Activated CD4-positive, CD25-positive, alpha-beta regulatory T cell treated with anti-CD3 and anti-CD28 coated beads, Interleukin-2, amount 50 U/mL, for 24 hours (primary cell): ENCODE measurements at regions not wholly inside any gene's neighbourhood (a gene's known extent, or its start where the extent isn't known, plus 50 kb on each side); places are given as distances from the start of the nearest gene placed in this dataset.
"Not testable (repeated sequence)": the region's sequence is repeated elsewhere in the genome, so short reads cannot be mapped to it uniquely, and the experiment has no call there.

ENCODE experiments used
- ATAC-seq, 2 donors: fragments of 150-1000 bp; cut with Tn5 transposase; one replicate each; pipeline ENCODE4 v1.10.0; 2021; ENCODE audit warnings: mild to moderate bottlenecking in 1 of 2, moderate library complexity in 1 of 2

DNA sequence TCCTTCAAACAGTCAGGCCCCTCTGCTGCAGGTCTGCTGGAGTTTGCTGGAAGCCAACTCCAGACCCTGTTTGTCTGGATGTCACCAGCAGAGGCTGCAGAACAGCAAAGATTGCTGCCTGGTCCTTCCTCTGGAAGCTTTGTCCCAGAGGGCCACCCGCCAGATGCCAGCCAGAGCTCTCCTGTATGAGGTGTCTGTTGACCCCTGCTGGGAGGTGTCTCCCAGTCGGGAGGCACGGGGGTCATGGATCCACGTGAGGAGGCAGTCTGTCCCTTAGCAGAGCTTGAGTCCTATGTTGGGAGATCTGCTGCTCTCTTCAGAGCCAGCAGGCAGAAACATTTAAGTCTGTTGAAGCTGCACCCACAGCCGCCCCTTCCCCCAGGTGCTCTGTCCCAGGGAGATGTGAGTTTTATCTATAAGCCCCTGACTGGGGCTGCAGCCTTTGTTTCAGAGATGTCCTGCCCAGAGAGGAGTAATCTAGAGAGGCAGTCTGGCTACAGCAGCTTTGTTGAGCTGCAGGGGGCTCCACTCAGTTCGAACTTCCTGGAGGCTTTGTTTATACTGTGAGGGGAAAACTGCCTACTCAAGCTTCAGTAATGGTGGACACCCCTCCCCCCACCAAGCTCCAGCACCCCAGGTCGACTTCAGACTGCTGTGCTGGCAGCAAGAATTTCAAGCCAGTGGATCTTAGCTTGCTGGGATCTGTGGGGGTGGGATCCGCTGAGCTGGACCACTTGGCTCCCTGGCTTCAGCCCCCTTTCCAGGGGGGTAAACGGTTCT lies 72.1 kb downstream of the OGFRL1 start:
- not testable (repeated sequence) for ATAC-seq

DNA sequence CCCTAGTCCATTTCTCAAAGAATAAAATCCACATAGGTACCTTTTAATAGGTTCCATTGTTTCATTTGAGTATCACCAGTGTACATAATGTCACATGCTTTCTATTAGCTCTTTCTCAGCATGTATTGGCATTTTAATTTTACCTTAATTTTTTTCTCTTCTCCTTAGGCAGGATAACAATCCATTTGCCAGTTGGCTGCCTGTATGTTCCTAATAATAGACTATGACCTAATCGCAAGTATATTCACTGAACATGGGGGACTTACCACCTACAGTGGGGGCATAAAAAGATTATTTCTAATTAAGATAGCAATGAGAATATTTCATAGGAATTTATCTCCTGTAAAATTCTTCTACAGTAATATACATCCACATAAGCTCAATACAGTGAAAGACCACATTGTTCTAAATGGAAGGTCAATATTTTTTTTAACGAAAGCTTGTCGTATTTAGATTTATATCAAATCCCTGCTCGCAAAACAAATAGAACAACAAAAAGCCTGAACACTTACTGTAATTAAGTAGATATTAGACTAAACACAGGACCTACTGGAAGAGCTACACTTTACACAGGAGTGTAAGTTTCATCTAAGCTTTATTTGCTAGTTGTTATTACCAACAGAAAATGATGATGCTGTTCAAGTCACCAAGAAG lies 76.4 kb downstream of the OGFRL1 start:
- no peak for ATAC-seq

DNA sequence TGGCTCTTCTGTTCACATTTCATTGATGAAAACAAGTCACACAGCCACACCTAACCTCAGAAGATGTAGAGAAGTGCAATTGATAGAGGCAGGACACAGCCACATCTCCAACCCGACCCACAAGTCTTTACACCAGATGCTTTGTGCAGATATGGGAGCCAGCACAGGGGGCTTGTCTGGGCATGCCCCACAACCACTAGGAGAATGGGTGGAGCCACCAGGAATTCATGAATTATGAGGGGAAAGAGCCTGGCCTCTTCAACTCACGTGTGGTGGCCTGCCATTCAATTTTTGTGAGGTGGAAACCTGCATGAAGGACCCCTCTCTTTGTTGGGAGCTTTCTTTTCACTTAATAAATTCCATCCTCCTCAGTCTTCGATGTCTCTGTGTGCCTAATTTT lies 79.1 kb downstream of the OGFRL1 start:
- no peak for ATAC-seq

DNA sequence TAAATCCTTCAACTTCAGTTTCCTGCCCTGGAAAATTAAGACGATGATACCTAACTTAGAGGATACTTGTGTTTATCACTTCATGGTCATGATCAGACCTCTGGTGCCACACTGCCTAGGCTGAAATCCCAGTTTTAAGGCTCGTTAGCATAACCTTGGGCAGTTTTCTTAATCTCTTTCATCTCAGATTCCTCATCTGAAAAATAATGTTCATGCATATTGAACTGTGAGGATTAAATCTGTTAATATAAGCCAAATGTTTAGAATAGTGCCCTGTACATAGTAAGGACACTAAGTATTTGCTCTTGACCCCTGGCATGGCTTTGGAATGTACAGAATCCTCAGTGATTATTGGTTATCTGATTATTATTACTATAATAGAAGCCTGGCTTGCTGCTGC lies 79.7 kb downstream of the OGFRL1 start:
- no peak for ATAC-seq

DNA sequence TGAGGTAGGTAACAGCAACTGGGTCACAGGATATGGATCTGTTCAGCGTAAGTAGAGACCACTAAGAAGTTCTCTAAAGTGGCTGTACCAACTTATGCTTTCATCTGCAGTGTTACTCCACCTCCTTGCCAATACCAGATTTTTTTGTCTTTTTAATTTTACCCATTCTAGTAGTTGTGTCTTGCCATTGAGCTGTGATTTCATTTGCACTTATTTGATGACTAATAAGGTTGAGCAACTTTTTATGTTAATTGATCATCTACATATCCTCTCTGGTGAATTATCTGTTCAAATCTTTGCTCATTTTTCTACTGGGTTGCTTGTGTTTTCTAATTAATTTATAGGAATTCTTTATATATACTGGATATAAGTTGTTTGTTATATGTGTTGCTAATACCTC lies 82.9 kb downstream of the OGFRL1 start:
- no peak for ATAC-seq

DNA sequence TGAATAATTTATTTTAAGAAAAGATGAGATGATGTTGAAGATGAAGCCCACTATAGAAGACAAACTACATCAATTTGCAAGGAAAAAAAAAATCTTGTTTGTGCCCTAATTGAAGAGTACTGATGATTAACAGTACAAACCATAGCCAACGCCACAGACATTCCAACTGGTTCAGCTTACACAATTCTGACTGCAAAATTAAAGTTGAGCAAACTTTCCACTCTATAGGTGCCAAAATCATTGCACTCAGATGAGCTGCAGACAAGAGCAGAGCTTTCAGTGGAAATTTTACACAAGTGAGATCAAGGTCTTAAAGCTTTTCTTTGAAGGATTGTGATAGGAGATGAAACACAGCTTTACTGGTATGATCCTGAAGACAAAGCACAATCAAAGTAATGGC lies 85.3 kb downstream of the OGFRL1 start:
- ATAC-seq, result no peak

DNA sequence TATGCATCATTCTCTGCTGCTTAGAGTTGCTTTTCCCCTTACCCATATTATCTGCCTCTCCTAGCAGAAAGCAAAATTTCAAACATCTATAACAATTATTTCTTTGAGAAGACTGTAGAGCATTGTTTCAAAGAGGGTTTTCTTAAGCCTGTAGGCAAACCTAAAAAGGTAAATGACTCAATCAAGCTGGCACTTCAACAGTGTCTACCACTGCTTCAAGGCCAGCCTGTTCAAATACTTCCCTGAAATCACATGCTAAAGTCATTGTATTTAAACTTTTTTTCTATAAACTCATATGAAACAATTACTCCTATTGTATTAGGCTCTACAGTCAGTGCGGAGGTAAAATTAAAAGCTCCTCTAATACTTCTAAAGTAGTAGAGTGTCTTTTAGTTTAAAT lies 87.1 kb downstream of the OGFRL1 start:
- no peak for ATAC-seq

DNA sequence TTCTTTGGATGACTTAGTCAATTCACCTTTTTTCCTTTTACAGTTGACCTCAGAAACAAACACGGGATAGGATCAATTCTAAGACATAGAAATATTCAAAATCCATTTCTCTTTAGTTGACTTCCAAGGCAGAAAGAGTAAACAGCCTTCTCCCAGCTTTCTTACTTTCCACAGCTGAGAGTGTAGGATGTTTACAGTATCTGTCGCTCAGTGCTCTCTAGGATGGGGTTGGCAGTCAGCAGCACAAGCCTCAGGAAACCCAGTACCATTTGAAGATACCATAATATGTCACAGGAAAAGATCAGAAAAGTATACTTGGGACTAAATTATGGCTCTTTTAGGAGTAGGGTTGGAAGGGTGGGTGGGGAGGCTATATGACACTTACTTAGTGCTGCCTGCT lies 88.2 kb downstream of the OGFRL1 start:
- ATAC-seq, result no peak

DNA sequence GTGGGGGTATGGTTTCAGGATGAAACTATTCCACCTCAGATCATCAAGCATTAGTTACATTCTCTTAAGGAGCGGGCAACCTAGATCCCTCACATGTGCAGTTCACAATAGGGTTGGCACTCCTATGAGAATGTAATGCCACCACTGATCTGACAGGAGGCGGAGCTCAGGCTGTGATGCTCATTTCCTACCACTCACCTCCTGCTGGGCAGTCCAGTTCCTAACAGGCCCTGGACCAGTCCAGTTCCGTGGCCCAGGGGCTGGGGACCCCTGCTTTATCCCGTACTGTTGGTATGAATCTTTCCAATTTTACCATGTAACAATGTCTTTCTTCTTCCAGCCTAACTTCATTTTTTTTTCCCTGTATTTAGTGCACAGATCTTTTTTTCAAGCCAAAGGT lies 94.9 kb downstream of the OGFRL1 start:
- no peak for ATAC-seq

DNA sequence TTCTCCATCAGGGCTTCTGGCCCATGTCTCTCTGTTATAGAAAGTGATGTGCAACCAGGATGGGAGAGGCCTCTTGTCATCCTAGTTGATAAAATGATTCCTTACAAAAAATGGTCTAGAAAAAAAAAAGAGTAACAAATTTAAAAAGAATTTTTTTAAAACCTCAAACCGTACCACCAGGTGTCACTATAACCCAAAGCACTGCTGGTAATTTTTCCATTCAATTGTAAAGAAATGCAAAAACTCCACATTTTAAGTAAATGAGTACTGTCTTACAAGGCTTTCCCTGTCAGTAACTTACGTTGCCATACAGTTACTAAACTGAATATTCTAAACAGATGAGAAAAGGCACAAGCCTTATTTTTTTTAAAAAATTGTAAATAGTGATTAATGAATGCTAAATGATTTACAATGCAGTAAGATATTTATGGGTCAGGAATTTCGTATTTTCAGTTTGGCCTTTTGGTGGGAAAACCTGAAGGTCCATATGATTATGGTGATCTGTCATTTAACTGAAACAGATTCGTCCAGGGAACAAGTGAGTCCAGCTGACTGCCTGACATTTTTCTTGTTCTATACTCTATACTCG lies 95.4 kb downstream of the OGFRL1 start:
- ATAC-seq, result no peak

DNA sequence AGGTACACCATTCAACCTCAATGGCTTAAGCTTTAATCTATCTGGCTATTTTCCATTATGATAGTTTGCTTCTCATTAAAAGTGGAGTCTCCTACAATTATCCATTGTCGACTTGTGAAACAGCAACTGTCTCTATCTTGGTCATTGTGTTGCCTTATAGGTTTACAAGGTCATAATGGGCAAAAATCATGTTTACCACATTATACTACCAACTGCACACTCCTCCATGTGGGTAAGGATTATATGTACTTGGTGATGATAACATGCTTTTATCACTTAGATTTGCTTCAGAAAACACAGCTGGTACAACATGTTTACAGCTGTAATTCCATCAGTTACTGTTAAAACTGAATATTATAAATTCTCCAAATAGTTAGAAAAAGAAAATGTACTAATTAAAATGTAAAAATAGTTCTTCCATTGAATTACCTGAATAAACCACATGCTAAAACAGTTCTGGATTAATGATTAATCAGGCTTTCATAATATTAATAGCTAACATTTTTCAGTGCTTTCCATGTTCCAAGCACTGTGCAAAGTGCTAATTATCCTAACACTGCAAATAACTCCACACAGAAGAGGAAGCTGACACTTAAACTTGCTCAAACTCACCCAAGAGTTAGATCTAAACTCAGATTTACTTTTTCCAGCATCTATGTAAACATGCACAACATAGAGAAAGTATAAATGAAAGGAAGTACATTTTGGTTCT lies 96.7 kb downstream of the OGFRL1 start:
- ATAC-seq, result no peak

DNA sequence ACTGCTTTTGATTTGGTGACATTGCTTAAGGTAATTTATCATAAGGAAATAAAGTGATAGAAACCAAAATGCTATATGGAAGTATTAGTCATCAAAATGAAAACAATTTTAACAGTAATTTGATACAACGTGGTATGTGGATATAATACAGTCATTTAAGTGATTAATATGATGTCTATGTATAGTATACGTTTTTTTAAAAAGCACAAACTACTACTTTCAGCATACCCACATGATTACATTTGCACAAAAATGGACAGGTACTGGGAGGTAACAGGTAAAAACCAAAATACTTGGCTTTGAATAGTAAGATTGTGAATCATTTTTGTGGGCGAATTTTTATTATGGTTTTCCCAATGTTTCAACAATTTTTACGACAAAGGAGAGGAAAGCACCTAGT lies 97.6 kb downstream of the OGFRL1 start:
- ATAC-seq, result no peak

DNA sequence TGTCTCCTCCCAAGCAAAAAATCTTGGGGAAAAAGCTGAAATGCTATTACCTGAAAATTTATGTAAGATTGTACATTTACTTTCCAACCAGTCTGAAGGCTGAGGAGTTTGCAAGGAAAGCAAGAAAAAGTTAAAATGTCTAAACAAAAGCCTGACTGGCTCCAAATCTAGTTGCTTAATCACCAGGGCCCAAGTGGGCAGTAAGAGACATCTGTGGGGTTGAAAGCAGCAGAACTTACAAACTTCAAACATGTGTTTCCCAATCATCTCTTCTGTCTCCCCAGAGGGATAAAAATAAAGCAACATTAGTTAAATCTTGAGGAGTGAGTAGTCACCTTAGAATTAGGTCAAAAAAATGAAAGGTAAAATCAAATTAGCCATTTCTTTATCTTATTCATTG lies 98.6 kb downstream of the OGFRL1 start:
- ATAC-seq, result no peak

DNA sequence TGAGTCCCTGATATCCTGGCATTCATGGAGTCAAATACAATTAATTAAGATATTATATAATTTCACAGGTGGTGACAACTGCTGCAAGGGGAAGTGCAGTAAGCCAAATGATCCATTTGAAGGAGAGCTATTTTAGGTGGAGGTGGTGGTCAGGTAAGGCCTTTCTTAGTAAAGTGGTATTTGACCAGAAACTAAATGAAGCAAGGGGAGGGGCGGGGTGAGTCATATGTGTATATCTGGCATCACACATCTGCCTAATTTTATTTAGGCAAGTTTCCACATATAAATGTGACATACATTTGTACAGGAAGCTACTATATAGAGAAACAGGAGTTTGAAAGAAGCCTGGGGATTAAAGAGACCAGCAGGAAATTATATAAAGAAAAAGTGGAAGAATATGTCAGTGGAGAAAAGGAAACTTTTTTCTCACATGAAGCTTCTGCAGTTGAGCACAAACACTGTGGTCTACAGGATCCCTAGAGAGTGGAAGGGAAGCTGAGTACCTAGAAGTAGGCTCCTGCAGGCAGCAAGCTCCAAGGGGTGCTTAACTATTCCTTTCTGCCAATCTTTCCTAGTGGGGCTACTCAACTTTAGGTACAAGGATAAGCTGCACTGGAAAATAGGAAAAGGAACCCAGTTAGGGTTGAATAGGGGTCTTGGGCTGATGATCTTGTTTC lies 99.6 kb downstream of the OGFRL1 start:
- no peak for ATAC-seq

DNA sequence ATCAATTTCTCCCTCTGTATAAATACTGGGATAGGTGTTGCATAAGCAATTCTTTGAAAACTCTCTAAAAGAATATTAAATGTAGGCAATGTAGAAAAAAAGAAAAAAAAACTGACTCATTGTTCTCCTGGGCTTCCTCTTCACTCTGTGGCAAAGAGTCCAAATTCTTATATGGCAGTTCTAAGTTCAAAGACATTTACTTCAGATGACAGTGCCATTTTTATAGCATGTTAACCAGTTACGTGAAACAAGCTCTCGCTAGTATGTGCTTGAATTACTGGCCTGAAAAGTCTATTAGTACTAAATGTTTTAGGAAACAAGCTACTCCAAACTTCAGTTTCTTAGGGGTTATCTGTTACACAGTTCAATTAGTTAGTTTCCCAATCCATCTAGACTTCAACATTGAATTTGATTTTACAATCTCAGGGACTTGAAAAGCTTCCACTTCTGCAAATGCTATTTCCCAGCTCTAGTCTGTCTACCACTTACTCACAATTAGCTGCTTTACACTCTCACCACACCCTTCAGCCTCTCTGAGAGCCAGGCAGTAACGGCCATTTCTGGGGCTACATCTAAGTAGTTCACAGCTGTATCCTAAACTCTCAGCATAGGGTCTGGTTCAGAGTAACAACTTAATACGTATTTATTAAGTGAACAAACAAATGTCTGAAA lies 100.4 kb downstream of the OGFRL1 start:
- ATAC-seq, result no peak

DNA sequence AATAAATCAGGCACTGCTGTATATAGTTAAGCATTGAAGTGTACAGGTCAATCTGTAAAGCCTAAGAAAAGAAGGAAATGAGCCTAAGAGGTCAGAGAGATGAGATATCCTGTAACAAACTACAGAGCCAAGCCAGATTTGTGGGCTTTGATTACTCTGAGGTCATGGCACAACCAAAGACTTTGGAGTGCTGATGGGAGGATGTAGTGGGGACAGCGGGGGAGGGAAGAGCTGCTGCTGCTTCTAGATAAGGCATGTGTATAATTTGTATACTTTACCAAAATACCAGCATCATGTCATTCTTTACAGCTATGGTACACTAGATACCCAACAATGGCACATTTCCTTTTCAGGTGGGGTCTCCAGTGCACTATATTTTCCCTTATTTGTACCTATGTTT lies 102.5 kb downstream of the OGFRL1 start:
- no peak for ATAC-seq

DNA sequence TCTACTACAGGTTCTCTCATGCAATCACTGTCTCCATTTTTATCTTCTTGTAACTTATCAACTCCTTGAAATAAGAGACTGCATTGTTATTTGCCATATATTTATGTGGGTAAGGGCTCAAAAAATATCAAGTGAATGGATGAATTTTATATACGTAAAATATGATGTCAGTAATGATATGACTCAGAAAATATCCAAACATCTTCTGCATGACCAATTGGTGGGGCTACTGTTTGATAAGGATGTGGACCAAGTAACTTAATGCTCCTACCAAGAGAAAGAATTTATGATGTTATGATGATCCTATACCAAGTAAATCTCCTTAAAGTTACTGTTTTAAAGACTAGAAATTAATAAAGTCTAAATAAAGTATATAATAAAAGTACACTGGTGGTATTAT lies 103.7 kb downstream of the OGFRL1 start:
- ATAC-seq, result no peak

DNA sequence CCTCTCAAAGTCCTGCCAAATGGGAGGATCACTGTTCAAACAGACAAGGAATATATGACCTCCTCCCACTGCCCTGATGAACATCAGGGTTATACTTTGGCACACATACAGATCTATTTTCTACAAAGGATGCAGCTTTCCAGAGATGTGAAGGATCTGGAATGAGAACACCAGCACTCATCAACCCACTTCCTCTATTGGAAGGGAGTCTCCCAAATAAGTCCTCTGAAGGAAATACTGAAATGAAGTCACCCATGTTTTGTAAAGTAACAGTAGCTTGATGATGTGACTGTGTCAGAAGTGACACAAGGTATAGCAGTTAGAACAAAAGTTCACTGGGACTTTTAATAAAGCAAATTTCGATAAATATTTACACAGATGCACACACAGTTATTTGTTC lies 104.9 kb downstream of the OGFRL1 start:
- ATAC-seq, result no peak

DNA sequence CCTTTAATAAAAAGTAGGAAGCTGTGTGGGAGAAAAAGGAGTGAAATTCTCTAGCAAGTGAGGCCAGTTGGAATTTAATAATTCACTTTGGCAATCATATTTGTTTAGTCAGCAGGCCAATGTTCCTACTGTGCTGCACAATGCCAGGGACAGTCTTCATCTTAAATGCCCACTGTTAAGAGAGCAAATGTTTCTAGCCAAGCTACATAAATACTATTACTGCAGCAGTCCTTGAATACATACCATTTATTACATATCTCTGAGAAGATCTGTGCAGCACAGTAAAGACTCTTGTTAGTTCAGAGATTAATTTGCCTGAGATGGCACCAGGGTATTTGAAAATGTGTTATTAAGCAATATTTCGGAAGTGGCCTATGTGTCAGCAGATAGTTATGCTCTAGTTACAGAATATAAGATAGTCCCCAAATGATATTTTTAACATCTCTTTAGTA lies 105.4 kb downstream of the OGFRL1 start:
- ATAC-seq, result no peak

DNA sequence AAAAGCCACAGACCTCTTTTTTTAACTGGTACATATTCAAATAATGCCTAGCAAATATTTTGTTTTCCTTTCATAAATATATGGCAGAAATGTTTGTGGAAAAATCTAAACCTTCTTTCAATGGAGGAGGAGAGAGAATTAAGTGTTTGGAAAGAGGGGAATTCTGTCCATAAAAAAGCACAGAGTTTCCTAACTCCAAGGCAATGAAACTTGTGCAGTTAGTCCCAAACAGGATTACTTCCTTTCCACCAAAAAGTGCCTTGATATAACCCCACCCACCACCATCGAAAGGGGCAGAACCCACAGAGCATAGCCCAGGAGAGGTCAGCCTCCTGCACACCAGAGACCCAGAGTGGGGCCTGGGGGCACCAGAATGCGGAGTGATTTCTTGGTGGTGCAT lies 106.3 kb downstream of the OGFRL1 start:
- no peak for ATAC-seq

DNA sequence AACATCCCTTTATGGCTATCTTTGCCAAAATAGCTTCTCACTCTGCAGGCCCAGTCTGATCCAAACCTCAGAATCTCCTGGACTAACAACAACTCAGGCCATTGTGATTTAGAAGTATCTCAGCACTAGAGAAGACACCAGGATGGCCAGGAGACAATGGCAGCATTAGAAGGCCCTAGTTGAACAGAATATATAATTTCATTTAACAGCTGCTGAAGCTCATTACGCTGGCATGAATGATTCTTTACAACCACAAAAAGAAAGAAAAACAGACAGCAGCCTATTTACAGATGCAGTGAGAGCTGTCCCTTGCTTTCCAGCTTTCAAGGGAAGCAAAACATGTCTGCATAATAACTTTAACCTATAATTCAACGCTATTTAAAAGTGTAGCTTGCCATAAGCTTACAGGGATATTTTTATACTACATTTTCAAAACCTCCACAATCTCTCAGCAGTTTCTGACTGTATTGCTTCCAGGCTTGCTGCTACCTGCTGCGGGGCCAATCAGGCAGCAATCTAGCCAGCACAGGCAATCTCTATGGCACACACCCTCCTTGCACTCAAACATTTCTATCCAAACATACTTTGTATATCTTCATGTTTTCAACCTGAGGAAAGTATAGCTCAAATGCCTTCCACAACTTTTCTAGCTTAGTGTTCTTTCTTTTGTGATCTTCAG lies 107.3 kb downstream of the OGFRL1 start:
- ATAC-seq, result no peak

DNA sequence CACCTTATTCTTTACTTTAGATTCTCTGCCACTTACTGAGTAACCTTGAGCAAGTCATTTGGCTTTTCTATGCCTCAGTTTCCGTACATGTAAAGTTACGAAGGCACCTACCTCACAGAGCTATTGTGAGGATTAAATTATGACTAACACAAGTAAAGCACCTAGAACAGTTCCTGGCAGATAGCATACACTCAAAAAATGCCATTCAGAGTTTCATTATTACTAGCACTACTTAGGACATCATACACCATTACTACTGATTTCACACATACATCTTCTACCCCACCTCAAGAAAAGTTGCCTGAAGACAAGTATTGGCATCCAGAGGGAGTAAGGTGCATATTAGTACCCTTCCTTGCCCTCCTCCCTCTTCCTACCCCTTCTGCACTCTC lies 107.8 kb downstream of the OGFRL1 start:
- ATAC-seq, result peak; percentile 51 to 52
